ENCODE measurements at regions not wholly inside any gene's neighbourhood (a gene's known extent, or its start where the extent isn't known, plus 50 kb on each side); places are given as distances from the start of the nearest gene placed in this dataset.
A peak's percentile ranks its signal among the peaks of the same experiment; 100 is the strongest.

GRCh38 chr5:143715616-143716015 lies 96.3 kb upstream of the HMHB1 start:
- Histone ChIP-seq H4K20me1 (ENCODE audit: insufficient read depth, low read length) (no peaks in the 10 kb centered on the region), H3K4me1 (ENCODE audit: low read length) (peaks cover 14% of the 10 kb centered on the region), H3K27me3 (ENCODE audit: low read depth, low read length) (no peaks in the 10 kb centered on the region), H3K4me2 (ENCODE audit: low read length) (no peak overlapping the region), H3K27ac (ENCODE audit: low read length) (no peak overlapping the region), H3K9ac (ENCODE audit: low read length) (no peak overlapping the region), H3K4me3 (ENCODE audit: low read length) (no peak overlapping the region), H3K36me3 (replicated peaks; ENCODE audit: low read depth, low read length) (no peaks in the 10 kb centered on the region), H2AFZ (ENCODE audit: low read depth, low read length) (no peak overlapping the region), H3K79me2 (ENCODE audit: low read length) (no peaks in the 10 kb centered on the region), H3K9me3 (ENCODE audit: insufficient read depth, low read length) (no peaks in the 10 kb centered on the region)
- TF ChIP-seq CTCF (IDR thresholded peaks at IDR 0.05; ENCODE audit: low read depth, low read length) (no peak), EZH2phosphoT487 (IDR thresholded peaks at IDR 0.05; ENCODE audit: low read depth) (no peak)

GRCh38 chr5:143714629-143715028 lies 97.3 kb upstream of the HMHB1 start:
- H2AFZ ChIP-seq (ENCODE audit: low read depth, low read length): 0 out of 2 replicates have a peak overlapping the region, but pooled peaks have one; percentile 46

GRCh38 chr5:143713047-143714003 lies 98.6 kb upstream of the HMHB1 start:
- H3K4me2 ChIP-seq (ENCODE audit: low read length): no peak overlapping the region
- no peaks in the 10 kb centered on the region for H3K9me3 ChIP-seq (ENCODE audit: insufficient read depth, low read length)
- no peak overlapping the region for H3K27ac ChIP-seq (ENCODE audit: low read length)
- H2AFZ ChIP-seq (ENCODE audit: low read depth, low read length): no peak overlapping the region
- no peaks in the 10 kb centered on the region for H3K27me3 ChIP-seq (ENCODE audit: low read depth, low read length)
- no peaks in the 10 kb centered on the region for H3K79me2 ChIP-seq (ENCODE audit: low read length)
- H4K20me1 ChIP-seq (ENCODE audit: insufficient read depth, low read length): no peaks in the 10 kb centered on the region
- H3K9ac ChIP-seq (ENCODE audit: low read length): no peak overlapping the region
- no peaks in the 10 kb centered on the region for H3K36me3 ChIP-seq (replicated peaks; ENCODE audit: low read depth, low read length)
- TF ChIP-seq CTCF (IDR thresholded peaks at IDR 0.05; ENCODE audit: low read depth, low read length): no peak
- no peak for TF ChIP-seq EZH2phosphoT487 (IDR thresholded peaks at IDR 0.05; ENCODE audit: low read depth)
- peaks cover 14% of the 10 kb centered on the region for H3K4me1 ChIP-seq (ENCODE audit: low read length)
- no peak overlapping the region for H3K4me3 ChIP-seq (ENCODE audit: low read length)

More at GRCh38 chr5:143714629-143715028, 97.3 kb upstream of the HMHB1 start:
- Histone ChIP-seq H3K36me3 (replicated peaks; ENCODE audit: low read depth, low read length) (no peaks in the 10 kb centered on the region), H3K9me3 (ENCODE audit: insufficient read depth, low read length) (no peaks in the 10 kb centered on the region), H3K4me2 (ENCODE audit: low read length) (peak overlapping the region; percentile 76), H3K27ac (ENCODE audit: low read length) (no peak overlapping the region), H3K27me3 (ENCODE audit: low read depth, low read length) (no peaks in the 10 kb centered on the region), H3K4me1 (ENCODE audit: low read length) (peaks cover 14% of the 10 kb centered on the region), H4K20me1 (ENCODE audit: insufficient read depth, low read length) (no peaks in the 10 kb centered on the region), H3K79me2 (ENCODE audit: low read length) (no peaks in the 10 kb centered on the region), H3K4me3 (ENCODE audit: low read length) (peak overlapping the region; percentile 55), H3K9ac (ENCODE audit: low read length) (no peak overlapping the region)
- TF ChIP-seq CTCF (IDR thresholded peaks at IDR 0.05; ENCODE audit: low read depth, low read length) (no peak), EZH2phosphoT487 (IDR thresholded peaks at IDR 0.05; ENCODE audit: low read depth) (no peak)

- no peaks in the 10 kb centered on the region for H3K27me3 ChIP-seq (ENCODE audit: low read depth, low read length)
- no peak overlapping the region for H3K9ac ChIP-seq (ENCODE audit: low read length)
- no peaks in the 10 kb centered on the region for H3K9me3 ChIP-seq (ENCODE audit: insufficient read depth, low read length)
- H2AFZ ChIP-seq (ENCODE audit: low read depth, low read length): no peak overlapping the region; the same call in 1 of the 2 replicates
- H3K4me3 ChIP-seq (ENCODE audit: low read length): no peak overlapping the region
- no peak overlapping the region for H3K27ac ChIP-seq (ENCODE audit: low read length)
- TF ChIP-seq CTCF (IDR thresholded peaks at IDR 0.05; ENCODE audit: low read depth, low read length): no peak
- no peak for TF ChIP-seq EZH2phosphoT487 (IDR thresholded peaks at IDR 0.05; ENCODE audit: low read depth)
- no peaks in the 10 kb centered on the region for H4K20me1 ChIP-seq (ENCODE audit: insufficient read depth, low read length)
- no peaks in the 10 kb centered on the region for H3K36me3 ChIP-seq (replicated peaks; ENCODE audit: low read depth, low read length)
- no peaks in the 10 kb centered on the region for H3K4me1 ChIP-seq (ENCODE audit: low read length)
- H3K79me2 ChIP-seq (ENCODE audit: low read length): no peaks in the 10 kb centered on the region
- H3K4me2 ChIP-seq (ENCODE audit: low read length): no peak overlapping the region
Measured at GRCh38 chr5:143708672-143709071, 103.3 kb upstream of the HMHB1 start.
